ENCODE measurements at regions not wholly inside any gene's neighbourhood (a gene's known extent, or its start where the extent isn't known, plus 50 kb on each side); places are given as distances from the start of the nearest gene placed in this dataset.

DNA sequence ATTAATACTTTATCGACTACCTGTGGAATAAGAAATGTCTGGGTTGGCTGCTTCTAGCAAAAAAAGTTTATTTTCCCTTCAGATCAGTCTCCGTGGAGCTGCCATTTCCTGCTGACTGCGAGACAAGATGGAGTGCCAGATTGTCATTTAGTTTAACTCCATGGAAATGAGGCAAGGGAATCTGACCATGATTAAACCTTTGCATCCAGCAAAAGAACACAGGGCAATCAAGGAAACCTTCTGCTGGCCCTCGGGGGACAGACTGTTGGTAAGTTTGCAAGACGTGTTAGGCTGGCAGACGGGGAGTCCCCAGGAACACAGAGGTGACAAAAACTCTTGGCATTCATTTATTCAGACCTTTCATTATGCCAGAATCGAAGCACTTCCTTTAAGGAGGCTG is 52.2 kb upstream of the SPACA1 start:
- no peak for DNase-seq (ENCODE audit: low read depth in 2 of 2)

DNA sequence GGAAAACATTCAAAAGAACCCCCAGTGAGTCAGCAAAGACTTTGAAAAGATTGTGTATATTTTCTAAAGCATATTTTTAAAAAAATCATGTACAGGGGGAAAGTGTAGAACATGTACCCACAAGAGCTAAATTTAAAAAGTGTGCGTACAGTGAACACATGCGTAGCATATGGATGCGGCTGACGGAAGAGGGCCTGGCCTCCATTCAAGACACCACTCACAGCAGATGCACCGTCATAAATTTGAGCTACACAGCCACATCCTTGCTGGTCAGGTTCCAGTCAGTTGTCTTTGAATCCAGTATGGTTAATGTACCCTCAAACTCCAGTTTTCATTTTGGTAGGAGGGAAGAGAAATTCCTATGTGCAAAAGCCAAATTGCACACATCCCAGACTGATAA is 54.3 kb upstream of the SPACA1 start:
- DNase-seq (ENCODE audit: low read depth in 2 of 2) = no peak

DNA sequence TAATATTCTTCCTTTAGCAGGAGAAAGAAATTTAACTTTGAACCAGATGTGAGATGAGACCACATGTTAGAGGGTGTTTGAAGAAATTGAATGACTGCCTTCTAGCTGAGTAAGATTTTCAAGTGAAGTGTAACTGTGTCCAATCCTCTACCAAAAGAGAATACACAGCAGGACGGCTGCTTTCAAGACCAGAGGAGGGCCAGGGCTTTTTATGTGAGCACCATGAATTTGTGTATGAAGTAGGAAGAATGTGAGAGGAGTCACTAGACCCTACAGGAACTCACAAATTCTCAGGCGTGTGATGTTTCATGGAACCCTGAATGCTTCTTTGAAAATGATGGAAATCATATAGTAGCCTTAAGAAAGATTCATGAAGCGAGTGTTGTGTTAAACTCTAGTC is 56.8 kb upstream of the SPACA1 start:
- no peak for DNase-seq (ENCODE audit: low read depth in 2 of 2)

DNA sequence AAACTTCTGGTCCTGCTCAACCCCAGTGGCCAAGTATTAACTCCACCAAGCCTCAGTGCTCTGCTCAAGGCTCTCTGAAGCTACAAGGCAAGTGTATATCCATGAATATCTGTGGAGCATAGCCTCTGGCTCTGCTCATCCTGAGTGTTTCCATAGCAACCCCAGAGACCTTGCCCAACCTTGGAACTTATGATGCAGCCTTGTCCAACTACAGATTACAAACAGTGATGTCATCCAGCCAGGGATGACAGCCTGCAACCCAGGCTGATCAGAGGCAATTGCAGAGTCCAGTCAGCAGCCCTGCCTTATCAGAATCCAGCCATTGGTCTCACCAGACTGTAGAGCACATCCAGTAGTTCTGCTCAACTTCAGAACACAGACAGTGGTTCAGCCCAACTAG is 65.5 kb upstream of the SPACA1 start:
- DNase-seq (ENCODE audit: low read depth in 2 of 2) = no peak

DNA sequence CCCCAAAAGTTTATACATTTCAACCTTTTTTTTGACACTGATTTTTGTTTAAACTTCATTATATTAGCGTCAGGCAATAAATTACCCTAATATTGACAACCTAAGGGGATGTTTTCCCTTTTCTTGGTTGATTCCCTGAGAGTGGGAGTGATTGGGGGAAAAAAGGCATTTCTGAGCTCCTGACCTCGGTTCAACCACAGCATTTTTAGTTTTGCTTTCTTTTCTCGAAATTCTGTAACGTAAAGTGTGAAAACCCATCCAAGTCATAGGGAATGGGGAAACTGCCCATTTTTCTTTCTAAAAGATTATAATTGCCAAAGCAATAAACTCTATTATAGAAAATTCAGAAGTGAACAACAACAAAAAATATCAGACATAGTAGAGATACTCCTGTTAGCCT is 67.9 kb upstream of the SPACA1 start:
- DNase-seq (ENCODE audit: low read depth in 2 of 2) = no peak

DNA sequence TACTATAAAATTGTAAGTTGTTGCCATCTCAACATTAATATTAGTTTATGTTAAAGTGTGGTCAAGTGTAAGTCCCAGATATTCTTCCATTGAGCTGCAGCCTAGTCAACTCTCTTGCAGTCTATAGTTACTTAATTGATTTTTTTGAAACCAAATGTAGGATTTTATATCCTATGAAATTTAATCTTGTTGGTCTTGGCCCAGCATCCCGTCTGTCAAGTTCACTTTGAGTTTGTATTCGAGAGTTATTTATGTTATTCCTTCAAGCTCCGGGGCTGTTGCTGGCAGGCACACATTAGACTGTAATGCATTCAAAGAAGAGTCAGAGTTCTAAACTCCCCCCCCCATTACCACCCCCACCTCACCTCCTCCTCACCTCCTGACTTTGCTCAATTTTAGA is 71.0 kb upstream of the SPACA1 start:
- DNase-seq (ENCODE audit: low read depth in 2 of 2) = no peak

DNA sequence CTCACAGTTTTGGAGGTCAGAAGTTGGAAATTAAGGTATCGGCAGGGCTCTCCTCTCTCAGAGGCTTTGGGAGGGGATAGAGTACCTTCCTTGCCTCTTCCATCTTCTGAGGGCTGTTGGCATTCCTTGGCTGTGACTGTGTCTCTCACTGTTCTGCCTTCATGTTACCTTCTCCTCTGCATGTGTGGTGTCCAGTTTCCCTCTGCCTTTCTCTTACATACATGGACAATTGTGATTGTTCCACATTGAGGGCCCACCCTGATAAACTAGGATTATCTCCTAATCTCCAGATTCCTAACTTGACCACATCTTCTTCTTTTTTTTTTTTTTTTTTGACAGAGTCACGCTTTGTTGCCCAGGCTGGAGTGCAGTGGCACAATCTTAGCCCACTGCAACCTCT is 72.1 kb upstream of the SPACA1 start:
- no peak for DNase-seq (ENCODE audit: low read depth in 2 of 2)

DNA sequence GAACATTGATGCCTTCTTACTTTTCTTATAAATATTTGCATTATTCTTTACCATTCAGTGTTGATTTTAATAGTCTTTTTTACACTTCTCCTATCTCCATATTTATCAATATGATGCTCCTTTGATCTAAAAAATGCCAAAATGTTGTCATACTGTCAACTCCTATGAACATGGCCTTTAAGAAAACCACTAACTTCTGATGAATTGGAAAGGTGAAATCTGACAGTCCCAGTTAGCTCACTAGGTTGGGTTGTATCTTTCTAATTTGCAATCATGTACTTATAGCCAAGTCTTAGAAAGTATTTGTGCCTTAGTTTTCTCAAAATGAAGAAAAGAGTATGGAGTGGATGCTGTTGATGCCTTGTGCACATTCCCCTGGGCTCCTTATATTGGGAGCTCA is 75.4 kb upstream of the SPACA1 start:
- no peak for DNase-seq (ENCODE audit: low read depth in 2 of 2)

DNA sequence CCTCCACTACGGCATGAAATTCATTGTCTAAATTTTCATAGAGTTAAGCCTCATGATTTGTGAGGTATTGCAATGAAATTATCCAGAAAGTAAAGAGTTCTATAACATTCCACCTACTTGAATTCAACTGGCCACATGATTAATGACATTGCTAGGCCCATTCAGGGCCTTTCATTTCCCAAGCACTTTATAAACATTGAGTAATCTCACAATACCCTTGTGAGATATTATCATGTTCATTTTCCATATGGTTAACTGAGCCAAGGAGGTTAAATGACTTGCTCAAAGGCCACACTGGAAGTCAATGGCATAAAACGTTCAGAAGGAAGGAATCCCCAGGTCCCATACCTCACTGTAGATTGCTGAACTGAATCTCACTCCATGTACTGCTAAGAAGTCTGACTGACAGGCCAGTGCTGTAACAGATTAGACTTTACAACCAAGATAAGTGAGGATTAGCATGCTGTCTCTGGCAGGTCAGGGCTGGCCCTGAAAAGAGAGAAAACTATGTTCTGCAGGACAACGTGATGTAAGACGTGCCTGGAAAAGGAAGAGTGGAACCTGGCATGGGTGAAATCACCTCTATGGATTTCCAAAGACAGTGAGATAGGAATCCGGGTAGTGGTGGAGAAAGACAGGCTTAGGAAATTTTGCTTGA is 75.9 kb upstream of the SPACA1 start:
- DNase-seq (ENCODE audit: low read depth in 2 of 2) = no peak

DNA sequence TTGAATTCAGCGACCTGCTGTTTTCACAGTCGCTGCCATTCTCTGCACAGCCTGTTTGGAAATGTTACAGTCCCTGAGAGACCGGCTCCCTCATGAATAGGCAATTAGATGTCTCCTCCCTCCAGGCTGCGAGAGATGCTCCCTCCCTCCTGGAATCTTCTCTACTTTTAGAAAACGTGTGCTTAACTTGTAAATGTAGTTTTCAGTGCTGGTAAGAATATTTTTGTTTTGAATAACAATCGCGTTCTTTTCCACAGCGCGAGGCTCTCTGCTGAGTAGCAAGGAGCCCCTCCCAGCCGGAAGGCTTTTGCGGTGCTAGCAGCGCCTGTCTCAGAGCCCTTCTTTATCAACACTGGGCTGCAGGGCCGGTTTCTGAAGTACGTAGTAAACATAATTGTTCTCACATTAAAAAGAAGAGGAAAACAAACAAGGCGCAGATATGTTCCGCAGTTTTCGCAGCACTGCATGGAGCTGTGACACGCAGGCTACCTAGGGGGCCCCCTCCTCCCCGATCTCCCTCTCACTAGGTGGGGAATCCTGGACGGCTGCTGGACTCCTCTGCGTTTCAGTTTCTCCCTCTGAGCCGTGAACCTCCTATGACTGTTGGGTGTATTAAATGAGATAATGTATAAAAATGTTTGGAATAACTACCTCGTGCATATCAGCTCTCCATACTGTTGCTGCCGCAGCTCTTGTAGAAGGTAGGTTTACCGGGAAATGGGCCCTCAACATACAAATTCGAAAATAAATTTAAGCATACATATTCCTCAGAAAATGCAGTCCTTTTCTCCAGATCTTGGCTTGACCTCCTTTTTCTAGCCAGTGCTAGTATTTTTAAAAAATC is 79.0 kb upstream of the SPACA1 start:
- no peak for DNase-seq (ENCODE audit: low read depth in 2 of 2)

DNA sequence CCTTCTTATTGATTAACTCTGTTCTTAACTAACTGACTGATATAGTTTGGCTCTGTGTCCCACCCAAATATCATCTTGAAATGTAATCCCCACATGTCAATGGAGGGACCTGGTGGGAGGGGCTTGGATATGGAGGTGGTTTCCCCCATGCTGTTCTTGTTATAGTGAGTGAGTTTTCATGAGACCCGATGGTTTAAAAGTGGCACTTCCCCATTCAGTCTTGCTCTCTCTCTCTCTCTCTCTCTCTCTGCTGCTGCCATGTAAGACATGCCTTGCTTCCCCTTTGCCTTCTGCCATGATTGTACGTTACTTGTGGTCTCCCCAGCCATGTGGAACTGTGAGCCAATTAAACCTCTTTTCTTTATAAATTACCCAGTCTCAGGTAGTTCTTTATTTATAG is 81.8 kb upstream of the SPACA1 start:
- no peak for DNase-seq (ENCODE audit: low read depth in 2 of 2)

DNA sequence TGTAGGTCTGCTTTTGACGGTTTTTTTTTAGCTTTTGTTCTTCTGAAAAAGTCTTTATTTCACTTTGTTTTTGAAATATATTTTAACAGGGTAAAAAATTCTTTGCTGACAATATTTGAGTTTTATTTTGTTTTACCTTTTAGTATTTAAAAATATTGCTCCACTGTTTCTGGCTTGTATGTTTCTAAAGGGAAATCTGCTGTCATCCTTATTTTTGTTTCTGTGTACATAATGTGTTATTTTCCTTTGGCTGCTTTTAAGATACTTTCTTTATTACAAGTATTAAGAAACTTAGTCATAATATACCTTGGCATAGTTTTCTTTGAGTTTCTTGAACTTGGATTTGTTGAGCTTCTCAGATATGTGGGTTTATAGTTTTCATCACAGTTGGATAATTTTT is 88.6 kb upstream of the SPACA1 start:
- no peak for DNase-seq (ENCODE audit: low read depth in 2 of 2)

DNA sequence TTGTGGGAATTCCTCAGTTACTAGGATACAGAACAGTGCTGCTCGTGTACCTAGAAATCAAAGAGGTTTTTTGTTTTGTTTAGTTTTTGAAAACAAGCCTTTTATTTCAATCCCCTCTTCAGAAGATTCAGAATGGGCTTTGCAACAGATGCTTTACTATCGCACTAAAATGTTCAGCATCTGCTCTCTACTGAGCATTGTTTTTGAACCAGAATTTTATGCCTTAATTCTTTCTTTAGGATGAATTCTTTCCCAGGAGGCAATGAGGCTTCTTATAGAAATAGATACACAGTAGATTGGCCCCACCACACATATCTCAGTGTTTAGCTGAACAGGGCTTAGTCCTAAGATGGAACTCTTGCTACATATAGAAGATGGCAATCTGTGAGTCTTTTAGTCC is 95.9 kb upstream of the SPACA1 start:
- DNase-seq (ENCODE audit: low read depth in 2 of 2) = no peak

DNA sequence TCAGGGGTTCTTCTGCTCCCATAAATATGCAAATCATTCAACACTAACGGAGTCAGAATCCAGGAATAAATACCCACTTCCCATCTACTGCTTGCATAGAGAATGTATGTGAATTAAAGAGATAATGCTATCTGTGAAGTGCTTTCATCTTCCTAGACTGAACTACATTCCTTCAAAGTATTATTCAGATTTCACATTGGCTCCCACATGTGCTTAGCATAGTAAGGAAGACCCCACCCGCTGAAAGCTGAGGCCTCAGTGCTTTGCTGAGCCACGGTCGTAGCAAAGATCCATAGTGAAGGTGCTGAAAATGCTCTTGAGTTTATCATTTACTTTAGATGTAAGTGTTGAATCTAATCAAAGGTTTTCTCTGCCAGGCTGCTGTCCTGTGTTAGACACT is 97.0 kb upstream of the SPACA1 start:
- DNase-seq (ENCODE audit: low read depth in 2 of 2) = no peak

DNA sequence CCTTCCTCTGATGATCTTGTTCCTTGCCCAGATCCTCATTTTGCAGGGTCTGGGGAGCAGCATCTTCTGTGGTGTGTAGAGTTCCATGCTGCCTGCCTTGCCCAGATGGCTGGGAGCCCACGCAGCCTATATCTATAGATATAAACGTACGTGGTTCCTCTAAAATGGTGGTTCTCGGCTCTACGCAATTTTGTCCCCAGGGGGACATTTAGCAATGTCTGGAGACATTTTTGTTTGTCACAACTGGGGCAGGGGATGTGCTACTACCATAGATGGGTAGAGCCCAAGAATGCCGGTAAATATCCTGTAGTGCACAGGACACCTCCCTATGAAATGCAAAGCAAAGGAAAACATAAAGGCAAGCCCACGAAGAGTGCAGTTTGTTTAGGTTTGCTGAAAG is 98.4 kb upstream of the SPACA1 start:
- no peak for DNase-seq (ENCODE audit: low read depth in 2 of 2)

DNA sequence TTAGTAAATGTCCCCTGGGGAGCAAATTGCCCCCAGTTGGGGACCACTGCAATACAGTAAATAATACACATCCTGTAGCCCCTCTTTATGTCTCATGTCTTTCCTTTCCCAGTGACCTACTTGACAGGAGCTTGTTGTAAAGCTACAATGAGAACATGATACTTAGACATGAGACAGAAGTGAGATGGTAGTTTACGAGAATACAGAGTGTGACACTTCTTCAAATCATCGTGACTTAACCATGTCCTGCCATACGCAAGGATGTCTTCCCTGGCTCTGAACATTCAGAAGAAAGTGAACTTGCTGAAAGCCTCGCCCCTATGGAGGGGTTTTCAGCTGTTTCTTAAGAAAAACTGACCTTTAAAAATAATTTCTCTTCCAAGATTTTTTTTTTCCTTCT is 101.0 kb upstream of the SPACA1 start:
- DNase-seq (ENCODE audit: low read depth in 2 of 2) = no peak

DNA sequence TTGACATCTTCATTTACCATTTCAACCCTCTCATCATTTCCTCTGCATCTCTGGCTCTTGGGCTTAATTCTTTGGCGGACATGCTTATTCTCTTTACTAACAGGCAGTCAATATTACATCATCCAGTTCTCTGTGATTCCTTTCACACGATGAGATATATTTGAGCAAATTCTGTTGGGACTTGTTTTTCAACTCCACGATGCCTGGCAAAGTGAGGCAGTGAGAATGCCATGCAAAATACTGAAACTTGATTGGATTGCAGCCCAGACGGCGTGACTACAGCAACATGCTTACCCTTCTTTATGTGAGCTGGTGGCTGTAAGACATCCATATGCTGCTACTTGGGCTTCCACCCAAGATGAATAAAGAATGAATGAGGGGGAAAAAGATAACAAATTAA is 101.7 kb upstream of the SPACA1 start:
- DNase-seq (ENCODE audit: low read depth in 2 of 2) = peak in 1 of 2 experiments; percentile 2

DNA sequence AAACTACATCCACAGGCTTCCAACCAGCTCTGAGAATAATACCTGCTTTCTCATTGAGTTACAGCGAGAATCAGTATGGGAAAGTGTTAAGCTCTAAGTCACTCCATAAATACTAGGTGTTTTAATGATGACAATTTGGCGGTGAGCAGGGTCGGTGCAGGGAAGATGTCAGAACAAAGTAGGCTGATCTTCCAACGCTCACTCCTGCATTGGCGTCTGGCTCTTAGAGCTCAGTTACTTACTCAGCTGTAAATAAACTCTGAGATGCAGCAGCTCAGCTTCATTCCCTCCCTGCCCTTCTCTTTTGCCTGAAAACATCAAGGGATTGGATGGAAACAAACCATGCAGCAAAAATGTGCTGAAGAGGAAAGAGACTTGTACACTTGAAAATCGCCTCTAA is 102.5 kb upstream of the SPACA1 start:
- DNase-seq (ENCODE audit: low read depth in 2 of 2) = no peak

DNA sequence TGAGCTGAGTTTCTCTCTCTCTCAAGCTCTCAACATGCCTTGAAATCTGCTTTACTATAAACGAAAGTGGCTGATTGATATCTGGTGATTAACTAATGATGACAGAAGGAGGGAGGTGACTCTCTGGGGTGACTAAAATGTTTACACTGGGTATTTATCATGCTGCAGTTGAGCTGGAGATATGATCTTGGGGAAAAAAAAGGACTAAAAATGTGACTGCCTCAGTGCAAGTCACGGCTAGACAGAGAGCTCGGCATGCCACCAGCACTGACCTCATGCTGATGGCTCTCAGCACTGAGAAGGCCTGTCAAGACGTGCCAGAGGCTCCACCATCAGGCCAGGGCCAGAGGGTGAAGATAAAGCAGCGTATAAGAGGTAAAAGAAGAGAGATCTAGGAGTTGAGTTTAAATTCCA is 103.1 kb upstream of the SPACA1 start:
- DNase-seq (ENCODE audit: low read depth in 2 of 2) = no peak

DNA sequence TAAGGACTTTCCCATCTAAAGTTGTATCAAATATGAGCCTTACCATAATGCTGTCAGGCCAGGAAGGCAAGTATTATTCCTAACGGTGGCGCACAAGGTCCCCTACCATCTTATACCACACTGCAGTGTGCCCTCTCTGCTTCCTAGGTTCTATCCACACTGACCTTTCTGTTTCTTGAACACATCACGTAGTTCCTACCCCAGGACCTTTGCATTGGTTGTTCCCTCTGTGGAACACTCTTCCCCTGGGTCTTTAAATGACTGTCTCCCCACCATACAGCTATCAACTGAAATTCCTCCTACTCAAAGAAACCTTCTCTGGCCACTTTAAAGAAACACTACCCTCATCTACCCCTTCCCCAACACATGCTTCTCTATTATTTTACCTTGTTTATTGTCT is 104.5 kb upstream of the SPACA1 start:
- DNase-seq (ENCODE audit: low read depth in 2 of 2) = no peak

DNA sequence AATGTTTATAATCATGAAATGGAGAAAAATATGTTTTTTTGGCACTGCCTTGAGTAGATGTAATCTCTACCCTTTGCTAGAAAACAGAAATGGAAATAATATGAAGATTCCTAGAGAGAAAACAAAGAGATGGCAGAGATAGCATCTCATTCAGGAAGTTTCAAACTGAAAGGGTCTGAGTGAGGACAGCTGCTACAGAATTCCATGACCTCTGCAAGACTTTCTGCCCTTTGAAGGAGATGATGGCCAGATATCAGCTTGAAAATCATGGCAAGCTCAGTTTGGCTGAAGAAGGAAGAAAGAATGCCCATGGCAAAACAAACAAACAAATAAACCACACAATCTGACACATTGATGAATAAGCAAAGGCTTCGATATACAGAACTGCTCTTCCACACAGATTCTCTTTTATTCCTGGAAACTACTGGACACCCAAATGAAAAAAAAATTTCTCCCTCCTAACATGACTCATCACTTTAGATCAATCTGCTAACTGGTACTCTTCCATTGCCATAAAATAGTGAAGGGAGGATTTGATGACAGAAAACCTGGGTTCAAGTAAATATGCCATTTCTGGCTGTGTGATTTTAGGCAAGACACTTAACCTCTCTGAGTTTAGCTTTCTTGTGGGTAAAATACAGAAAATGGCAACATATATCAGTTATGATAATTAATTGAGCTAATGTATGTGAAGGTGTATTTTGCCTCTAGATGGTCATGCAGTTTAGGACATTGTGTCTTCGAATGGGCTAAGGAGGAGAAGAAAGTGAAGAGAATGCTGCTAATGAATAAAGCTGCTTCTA is 105.9 kb upstream of the SPACA1 start:
- no peak for DNase-seq (ENCODE audit: low read depth in 2 of 2)

DNA sequence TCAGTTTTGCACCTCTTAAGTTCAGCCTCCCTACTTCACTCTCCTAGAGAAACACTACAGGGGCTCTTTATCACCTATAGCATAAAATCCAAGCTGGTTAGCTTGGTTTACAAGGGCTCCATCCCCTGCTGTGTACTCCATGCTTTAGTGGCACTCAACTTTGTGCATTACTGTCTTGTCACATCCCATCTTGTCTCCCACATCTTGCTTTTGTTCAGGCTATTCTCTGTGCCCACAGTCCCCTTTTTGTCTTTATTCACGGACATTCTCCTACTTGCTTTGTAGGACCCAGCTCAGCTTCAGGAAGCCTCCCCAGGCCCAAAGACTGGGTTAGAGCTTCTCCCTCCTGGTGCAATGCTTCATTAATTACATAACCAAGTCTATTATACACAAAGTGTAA is 107.9 kb upstream of the SPACA1 start:
- no peak for DNase-seq (ENCODE audit: low read depth in 2 of 2)

DNA sequence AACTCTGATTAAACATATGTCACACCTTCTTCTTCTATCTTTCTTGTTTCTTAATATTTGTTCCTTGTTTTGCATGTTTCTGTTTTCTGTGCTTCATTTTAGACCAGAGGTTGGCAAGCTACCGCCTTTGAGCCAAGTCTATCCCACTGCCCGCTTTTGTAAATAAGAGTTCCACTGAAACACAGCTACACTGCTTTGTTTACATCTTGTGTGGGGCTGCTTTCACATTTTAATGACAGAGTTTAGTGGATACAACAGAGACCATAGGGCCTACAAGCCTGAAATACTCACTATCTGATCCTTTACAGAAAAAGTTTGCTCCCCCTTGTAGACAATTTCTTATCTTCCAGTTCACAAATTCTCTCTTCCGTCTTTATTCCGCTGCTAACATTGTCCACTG is 109.4 kb upstream of the SPACA1 start:
- no peak for DNase-seq (ENCODE audit: low read depth in 2 of 2)
